ENCODE measurements at regions not wholly inside any gene's neighbourhood (a gene's known extent, or its start where the extent isn't known, plus 50 kb on each side); places are given as distances from the start of the nearest gene placed in this dataset.

GRCh38 chr13:73598020-73598712 lies 536.0 kb downstream of the KLF12 start:
- H3K4me3 ChIP-seq (replicated peaks; ENCODE audit: low read depth, low read length) = no peak overlapping the region
- DNase-seq (ENCODE audit: low read depth) = peak; percentile 46
- no peak for TF ChIP-seq CTCF (IDR thresholded peaks at IDR 0.05; ENCODE audit: low read length, missing control alignments)

DNA sequence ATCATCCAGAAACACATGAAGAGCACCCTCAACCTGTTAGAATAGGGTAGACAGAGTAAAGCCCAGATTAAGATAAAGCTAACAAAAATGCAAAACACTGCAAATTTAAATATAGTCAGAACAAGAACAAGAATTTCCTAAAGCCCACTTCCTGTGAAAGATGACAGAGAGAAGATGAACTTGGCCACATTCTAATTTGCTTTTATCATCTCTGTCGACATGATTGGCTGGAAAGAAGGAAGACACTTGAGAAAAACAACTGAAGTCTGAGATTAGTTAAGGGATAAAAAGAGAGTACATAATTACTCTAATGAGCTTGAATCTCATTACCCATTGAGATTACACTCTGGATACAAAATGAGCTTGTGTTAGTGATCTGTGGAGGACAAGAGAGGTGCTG lies 537.6 kb downstream of the KLF5 start:
- DNase-seq (ENCODE audit: low read depth) = no peak
- no peak for TF ChIP-seq CTCF (IDR thresholded peaks at IDR 0.05; ENCODE audit: low read length, missing control alignments)
- H3K4me3 ChIP-seq (replicated peaks; ENCODE audit: low read depth, low read length) = no peak overlapping the region

GRCh38 chr13:73593199-73593765 lies 534.5 kb downstream of the KLF5 start:
- no peak for DNase-seq (ENCODE audit: low read depth)
- no peak overlapping the region for H3K4me3 ChIP-seq (replicated peaks; ENCODE audit: low read depth, low read length)
- no peak for TF ChIP-seq CTCF (IDR thresholded peaks at IDR 0.05; ENCODE audit: low read length, missing control alignments)

- TF ChIP-seq CTCF (IDR thresholded peaks at IDR 0.05; ENCODE audit: low read length, missing control alignments) = no peak
- no peak overlapping the region for H3K4me3 ChIP-seq (replicated peaks; ENCODE audit: low read depth, low read length)
- no peak for DNase-seq (ENCODE audit: low read depth)
These were observed 533.1 kb downstream of the KLF5 start for GRCh38 chr13:73591861-73592260.

DNA sequence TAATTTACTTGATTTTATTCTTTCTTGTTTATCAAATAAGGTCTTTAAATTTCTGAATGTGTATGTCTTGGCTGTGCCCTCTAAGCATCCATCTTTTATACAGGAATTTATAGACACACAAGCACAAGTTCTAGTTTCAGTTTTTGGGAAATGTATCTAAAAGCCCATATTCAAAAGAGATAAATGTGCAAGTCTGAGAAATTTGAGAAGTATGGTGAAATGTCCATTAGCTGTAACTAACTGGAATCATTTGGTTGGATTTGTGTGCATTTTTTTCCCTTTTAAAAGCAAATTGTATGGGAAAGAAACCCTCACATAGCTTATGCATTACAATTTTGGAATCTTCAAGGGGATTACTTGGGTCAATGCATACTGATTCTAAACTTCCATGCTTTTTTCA lies 532.0 kb downstream of the KLF5 start:
- DNase-seq (ENCODE audit: low read depth) = no peak
- no peak for TF ChIP-seq CTCF (IDR thresholded peaks at IDR 0.05; ENCODE audit: low read length, missing control alignments)

GRCh38 chr13:73585236-73585635 lies 526.4 kb downstream of the KLF5 start:
- no peak for TF ChIP-seq CTCF (IDR thresholded peaks at IDR 0.05; ENCODE audit: low read length, missing control alignments)
- no peak overlapping the region for H3K4me3 ChIP-seq (replicated peaks; ENCODE audit: low read depth, low read length)
- DNase-seq (ENCODE audit: low read depth) = no peak

More for the DNA sequence above, 532.0 kb downstream of the KLF5 start:
- no peak overlapping the region for H3K4me3 ChIP-seq (replicated peaks; ENCODE audit: low read depth, low read length)

DNA sequence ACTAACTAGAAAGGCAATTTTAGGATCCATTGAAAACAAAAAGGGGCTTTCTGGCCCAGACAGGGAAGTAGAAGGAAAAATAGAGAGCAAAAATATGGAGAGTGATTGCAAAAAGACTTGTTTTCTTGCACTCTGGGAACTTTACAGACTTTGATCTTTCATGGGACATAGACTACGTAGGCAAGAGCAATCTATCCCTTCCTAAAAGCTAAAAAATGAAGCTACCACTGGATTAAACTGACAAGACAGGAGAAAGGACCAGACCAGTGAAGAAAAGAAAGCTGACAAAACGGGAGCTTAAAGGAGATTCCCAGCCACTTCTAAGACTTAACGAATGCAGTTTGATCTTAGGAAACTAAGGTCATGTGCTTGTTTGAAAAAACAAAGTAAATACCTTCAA lies 524.5 kb downstream of the KLF5 start:
- TF ChIP-seq CTCF (IDR thresholded peaks at IDR 0.05; ENCODE audit: low read length, missing control alignments) = no peak
- no peak overlapping the region for H3K4me3 ChIP-seq (replicated peaks; ENCODE audit: low read depth, low read length)
- no peak for DNase-seq (ENCODE audit: low read depth)

Data from fibroblast of pulmonary artery (primary cell).